Panc1 (cell line): ENCODE measurements at regions not wholly inside any gene's neighbourhood (a gene's known extent, or its start where the extent isn't known, plus 50 kb on each side); places are given as distances from the start of the nearest gene placed in this dataset.

Experiments used
- ATAC-seq: fragments of 200-7000 bp; cut with Tn5 transposase; 2 replicates; pipeline ENCODE4 v1.9.1; 2020; ENCODE audit warnings: mild to moderate bottlenecking, moderate library complexity
- BruUV-seq: library from RNA; stranded (reverse); fragments of 400-500 nt; replicated peaks from 2 replicates; lab custom pipeline; 2021; lab: Mats Ljungman, UMichigan
- CTCF ChIA-PET: fragments of 300-600 bp; sonication (Branson Sonifier 250); formaldehyde crosslinking; loops from one replicate; lab custom pipeline; 2022; ENCODE audit warnings: antibody characterized with exemption; lab: Charles Lee
- POLR2A ChIA-PET: fragments of 300-600 bp; sonication (Branson Sonifier 250); formaldehyde crosslinking; loops from one replicate; lab custom pipeline; 2022; ENCODE audit warnings: antibody characterized with exemption; lab: Charles Lee
- DNase-seq: peaks from one replicate; pipeline ENCODE4 v3.0.0-alpha.2; 2010; ENCODE audit warnings: low read depth, low spot score
- H3K27ac ChIP-seq: 2 replicates; pipeline ENCODE4 v1.5.1; 2011; ENCODE audit warnings: mild to moderate bottlenecking, low read length, inconsistent platforms
- H3K27me3 ChIP-seq: fragments of 200-500 bp; sonication (Bioruptor generic); 2 replicates; pipeline ENCODE4 v1.6.0; 2014; ENCODE audit warnings: low read length, inconsistent platforms; ENCODE audit not compliant: control insufficient read depth, insufficient read depth
- H3K36me3 ChIP-seq: fragments of 200-500 bp; sonication (Bioruptor generic); 2 replicates; pipeline ENCODE4 v1.5.1; 2014; ENCODE audit warnings: inconsistent platforms, mild to moderate bottlenecking, low read length, moderate library complexity; ENCODE audit not compliant: control insufficient read depth, insufficient read depth
- H3K4me1 ChIP-seq: 2 replicates; pipeline ENCODE4 v1.5.1; 2011; ENCODE audit warnings: inconsistent platforms, mild to moderate bottlenecking, low read length, moderate library complexity; ENCODE audit not compliant: control insufficient read depth, insufficient read depth
- H3K4me3 ChIP-seq, 2 experiments: 2 replicates each; pipeline ENCODE4 v1.5.1; 2011 to 2012; ENCODE audit warnings: low read depth in 2 of 2, low read length in 2 of 2, mild to moderate bottlenecking in 2 of 2, inconsistent platforms in 1 of 2, moderate library complexity in 1 of 2
- H3K9me3 ChIP-seq: fragments of 200-500 bp; sonication (Bioruptor generic); 2 replicates; pipeline ENCODE4 v1.5.1; 2014; ENCODE audit warnings: low read depth, mild to moderate bottlenecking, inconsistent platforms, low read length, moderate library complexity; ENCODE audit not compliant: control insufficient read depth, insufficient read depth
- CTCF ChIP-seq: fragments of 450-650 bp; IDR thresholded peaks from 2 replicates; pipeline ENCODE4 v1.5.1; 2017; ENCODE audit warnings: mild to moderate bottlenecking
- POLR2AphosphoS5 ChIP-seq: IDR thresholded peaks from 2 replicates; pipeline ENCODE4 v1.6.1; 2012; ENCODE audit warnings: mild to moderate bottlenecking, low read depth, low read length, moderate library complexity
- REST ChIP-seq, 2 experiments: IDR thresholded peaks; 2 replicates each; pipeline ENCODE4 v1.6.1; 2011 to 2012; ENCODE audit warnings: low read depth in 2 of 2, control low read depth in 1 of 2, low read length in 1 of 2, mild to moderate bottlenecking in 1 of 2, moderate library complexity in 1 of 2; ENCODE audit not compliant: insufficient read depth in 1 of 2
- SIN3A ChIP-seq: IDR thresholded peaks from 2 replicates; pipeline ENCODE4 v1.6.1; 2012; ENCODE audit warnings: low read depth, mild to moderate bottlenecking, low read length, moderate library complexity, borderline replicate concordance; ENCODE audit not compliant: insufficient read depth
- TCF7L2 ChIP-seq: IDR thresholded peaks from 2 replicates; pipeline ENCODE4 v1.6.1; 2011; ENCODE audit warnings: mild to moderate bottlenecking, low read depth, low read length, inconsistent platforms
- in situ Hi-C: cut with HindIII; loops from 2 replicates; pipeline ENCODE4 v1.10.0; 2016; ENCODE audit warnings: low sequenced_read_pairs, low pct_unique_long_range_greater_than_20kb
- intact Hi-C: fragments of 100-400 bp; cut with micrococcal nuclease; formaldehyde crosslinking; loops from one replicate; pipeline ENCODE4 v1.10.0; 2022; ENCODE audit not compliant: unreplicated experiment

- no peaks in the 10 kb centered on the region for H3K9me3 ChIP-seq
- ATAC-seq (no peak), DNase-seq (no peak)
- no peak overlapping the region for H3K27ac ChIP-seq
- H3K4me3 ChIP-seq = no peak overlapping the region
- intact Hi-C loops (no loop called here), in situ Hi-C loops (no loop called here)
- TF ChIP-seq TCF7L2 (no peak), CTCF (no peak), REST (IDR thresholded peaks at IDR 0.05; ENCODE audit: insufficient read depth in 1 of 2, low read depth in 2 of 2, low read length in 1 of 2) (no peak), POLR2AphosphoS5 (no peak), SIN3A (no peak)
- ChIA-PET POLR2A (no interaction called here), CTCF (no interaction called here)
- no peaks in the 10 kb centered on the region for H3K4me1 ChIP-seq
- no TSS peak for BruUV-seq
- no peaks in the 10 kb centered on the region for H3K36me3 ChIP-seq
- H3K27me3 ChIP-seq = no peaks in the 10 kb centered on the region
Measured at GRCh38 chr2:210844016-210844415, 287.6 kb downstream of the CPS1 start.

GRCh38 chr2:210859314-210859713 lies 302.9 kb downstream of the CPS1 start:
- in situ Hi-C loops (no loop called here), intact Hi-C loops (no loop called here)
- H3K9me3 ChIP-seq = 0 out of 2 replicates have a peak, but pooled peaks cover 4% of the 10 kb centered on the region
- DNase-seq (no peak), ATAC-seq (no peak)
- H3K27me3 ChIP-seq = no peaks in the 10 kb centered on the region
- POLR2A ChIA-PET = no interaction called here
- no peak overlapping the region for H3K27ac ChIP-seq
- BruUV-seq = no TSS peak
- H3K36me3 ChIP-seq = no peaks in the 10 kb centered on the region
- TF ChIP-seq CTCF (no peak), SIN3A (no peak), REST (IDR thresholded peaks at IDR 0.05; ENCODE audit: insufficient read depth in 1 of 2, low read depth in 2 of 2, low read length in 1 of 2) (no peak), POLR2AphosphoS5 (no peak), TCF7L2 (no peak)
- no peaks in the 10 kb centered on the region for H3K4me1 ChIP-seq
- no peak overlapping the region for H3K4me3 ChIP-seq
- CTCF ChIA-PET = no interaction called here
